ENCODE measurements at regions not wholly inside any gene's neighbourhood (a gene's known extent, or its start where the extent isn't known, plus 50 kb on each side); places are given as distances from the start of the nearest gene placed in this dataset.

DNA sequence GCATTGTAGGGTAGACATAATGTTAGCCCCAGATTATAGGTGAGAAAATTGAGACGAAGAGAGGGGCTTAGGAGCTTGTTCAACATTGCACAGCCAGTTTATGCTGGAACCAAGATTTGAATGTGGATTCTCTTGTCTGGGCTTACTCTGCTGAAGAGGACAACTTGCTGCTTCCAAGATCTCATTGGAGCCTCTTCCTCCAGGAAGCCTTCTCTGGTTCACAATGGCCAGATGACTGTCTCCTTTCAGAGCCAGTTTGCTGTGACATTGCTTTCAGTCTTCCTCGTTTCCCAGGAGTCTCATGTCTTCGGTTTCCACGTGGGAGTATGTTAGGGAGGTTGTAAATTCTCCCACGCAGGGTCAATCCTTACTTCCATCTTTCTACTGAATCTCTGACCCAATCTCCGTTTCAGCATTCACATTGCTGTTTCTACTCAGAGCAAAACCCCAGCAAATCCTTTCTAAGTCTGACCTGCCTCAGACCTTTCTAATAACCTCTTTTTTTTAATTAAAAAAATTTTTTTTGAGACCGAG, 62.2 kb upstream of the LHX5 start:
- Histone ChIP-seq H3K4me2 (ENCODE audit: insufficient read depth, insufficient read length, low read length) (no peak overlapping the region), H3T11ph (ENCODE audit: low read length) (no peak overlapping the region), H2BK120ac (ENCODE audit: low read depth, low read length, poor library complexity, severe bottlenecking) (no peak overlapping the region), H3K4ac (ENCODE audit: low read depth, low read length) (no peak overlapping the region), H3K9me3 (ENCODE audit: control insufficient read depth, low read depth, low read length) (no peaks in the 10 kb centered on the region), H2AFZ (ENCODE audit: low read length) (no peak overlapping the region), H3K14ac (ENCODE audit: insufficient read depth, low read length) (no peak overlapping the region), H3K27ac (ENCODE audit: insufficient read length, low read depth, low read length) (no peak overlapping the region), H4K5ac (ENCODE audit: insufficient read length, low read depth, low read length) (no peak overlapping the region), H3K23me2 (ENCODE audit: insufficient read length, low read depth, low read length, poor library complexity, severe bottlenecking) (no peaks in the 10 kb centered on the region), H2BK12ac (ENCODE audit: insufficient read length, low read depth, low read length) (no peak overlapping the region), H3K79me1 (ENCODE audit: insufficient read depth, low read depth, low read length, poor library complexity, severe bottlenecking) (no peaks in the 10 kb centered on the region), H3K4me1 (ENCODE audit: insufficient read depth, low read length) (no peaks in the 10 kb centered on the region), H2BK15ac (ENCODE audit: low read depth, low read length) (no peak overlapping the region), H2BK20ac (ENCODE audit: low read depth, low read length, poor library complexity, severe bottlenecking) (no peak overlapping the region), H4K91ac (ENCODE audit: insufficient read length, low read depth, low read length) (no peak overlapping the region), H2BK5ac (ENCODE audit: insufficient read length, low read length) (no peak overlapping the region), H4K20me1 (ENCODE audit: control insufficient read depth, insufficient read depth, insufficient read length) (no peaks in the 10 kb centered on the region), H4K8ac (replicated peaks; ENCODE audit: insufficient read length, low read depth, low read length) (no peak overlapping the region), H3K79me2 (ENCODE audit: insufficient read depth, low read length) (no peaks in the 10 kb centered on the region), H2AK5ac (ENCODE audit: insufficient read length, low read length) (no peak overlapping the region), H3K23ac (ENCODE audit: insufficient read length, low read depth, low read length) (no peak overlapping the region), H3K56ac (ENCODE audit: insufficient read length, low read depth, low read length) (no peak overlapping the region), H3K9ac (ENCODE audit: extremely low read depth, insufficient read length, low read length) (no peak overlapping the region), H3K27me3 (ENCODE audit: insufficient read depth, low read length) (no peaks in the 10 kb centered on the region), H3K18ac (ENCODE audit: insufficient read length, low read depth, low read length) (no peak overlapping the region)
- Mint-ChIP-seq H3K36me3 (ENCODE audit: insufficient read depth in 1 of 3, low read depth in 3 of 3) (peaks cover 7 to 25% (median 10%) of the 10 kb centered on the region in 3 experiments; a peak in 6 of 7 replicates), H3K27me3 (ENCODE audit: low read depth) (peaks cover 47% of the 10 kb centered on the region), H3K4me3 (no peak overlapping the region), H3K27ac (no peak overlapping the region), H3K4me1 (peaks cover 9 to 16% of the 10 kb centered on the region in 2 experiments), H3K9me3 (peaks cover 12 to 24% of the 10 kb centered on the region in 2 experiments)
- TF ChIP-seq, protein P1, sequence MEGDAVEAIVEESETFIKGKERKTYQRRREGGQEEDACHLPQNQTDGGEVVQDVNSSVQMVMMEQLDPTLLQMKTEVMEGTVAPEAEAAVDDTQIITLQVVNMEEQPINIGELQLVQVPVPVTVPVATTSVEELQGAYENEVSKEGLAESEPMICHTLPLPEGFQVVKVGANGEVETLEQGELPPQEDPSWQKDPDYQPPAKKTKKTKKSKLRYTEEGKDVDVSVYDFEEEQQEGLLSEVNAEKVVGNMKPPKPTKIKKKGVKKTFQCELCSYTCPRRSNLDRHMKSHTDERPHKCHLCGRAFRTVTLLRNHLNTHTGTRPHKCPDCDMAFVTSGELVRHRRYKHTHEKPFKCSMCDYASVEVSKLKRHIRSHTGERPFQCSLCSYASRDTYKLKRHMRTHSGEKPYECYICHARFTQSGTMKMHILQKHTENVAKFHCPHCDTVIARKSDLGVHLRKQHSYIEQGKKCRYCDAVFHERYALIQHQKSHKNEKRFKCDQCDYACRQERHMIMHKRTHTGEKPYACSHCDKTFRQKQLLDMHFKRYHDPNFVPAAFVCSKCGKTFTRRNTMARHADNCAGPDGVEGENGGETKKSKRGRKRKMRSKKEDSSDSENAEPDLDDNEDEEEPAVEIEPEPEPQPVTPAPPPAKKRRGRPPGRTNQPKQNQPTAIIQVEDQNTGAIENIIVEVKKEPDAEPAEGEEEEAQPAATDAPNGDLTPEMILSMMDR (conservative IDR thresholded peaks at IDR 0.05), result no peak
- DNase-seq, result no peak
- no CpG with 5 or more reads among the region's 7 CpGs for WGBS (ENCODE audit: extremely low coverage, insufficient read length, low lambda C conversion rate)

Data from H9 (cell line).